H9 (cell line): ENCODE measurements at regions not wholly inside any gene's neighbourhood (a gene's known extent, or its start where the extent isn't known, plus 50 kb on each side); places are given as distances from the start of the nearest gene placed in this dataset.

Experiments
- DNase-seq: peaks from one replicate; pipeline ENCODE4 v3.0.0-alpha.2; 2017
- H2AFZ ChIP-seq: one replicate; pipeline ENCODE4 v1.6.1; 2013; ENCODE audit warnings: mild to moderate bottlenecking, low read length, control low read depth, moderate library complexity
- H2AK5ac ChIP-seq: 2 replicates; pipeline ENCODE4 v1.6.1; 2013; ENCODE audit warnings: low read length, control low read depth, mixed read lengths; ENCODE audit not compliant: insufficient read length
- H2BK120ac ChIP-seq: one replicate; pipeline ENCODE4 v1.6.1; 2013; ENCODE audit warnings: low read depth, mild to moderate bottlenecking, low read length, control low read depth, inconsistent platforms; ENCODE audit not compliant: poor library complexity, severe bottlenecking
- H2BK12ac ChIP-seq: 2 replicates; pipeline ENCODE4 v1.6.1; 2013; ENCODE audit warnings: low read length, control low read depth, mixed read lengths, low read depth; ENCODE audit not compliant: insufficient read length
- H2BK15ac ChIP-seq: 2 replicates; pipeline ENCODE4 v1.6.1; 2013; ENCODE audit warnings: low read depth, low read length, control low read depth
- H2BK20ac ChIP-seq: one replicate; pipeline ENCODE4 v1.6.1; 2013; ENCODE audit warnings: low read depth, mild to moderate bottlenecking, low read length, control low read depth, inconsistent platforms; ENCODE audit not compliant: poor library complexity, severe bottlenecking
- H2BK5ac ChIP-seq: 2 replicates; pipeline ENCODE4 v1.6.1; 2013; ENCODE audit warnings: low read length, control low read depth, mixed read lengths; ENCODE audit not compliant: insufficient read length
- H3K14ac ChIP-seq: 2 replicates; pipeline ENCODE4 v1.6.1; 2013; ENCODE audit warnings: low read length, control low read depth; ENCODE audit not compliant: insufficient read depth
- H3K18ac ChIP-seq: 2 replicates; pipeline ENCODE4 v1.6.1; 2013; ENCODE audit warnings: low read depth, mild to moderate bottlenecking, mixed read lengths, low read length, control low read depth; ENCODE audit not compliant: insufficient read length
- H3K23ac ChIP-seq: 2 replicates; pipeline ENCODE4 v1.6.1; 2013; ENCODE audit warnings: low read length, control low read depth, mixed read lengths, low read depth; ENCODE audit not compliant: insufficient read length
- H3K23me2 ChIP-seq: 2 replicates; pipeline ENCODE4 v1.6.1; 2013; ENCODE audit warnings: low read depth, mild to moderate bottlenecking, mixed read lengths, low read length, control low read depth; ENCODE audit not compliant: insufficient read length, poor library complexity, severe bottlenecking
- H3K27ac ChIP-seq: 2 replicates; pipeline ENCODE4 v1.5.1; 2013; ENCODE audit warnings: low read length, control low read depth, mixed read lengths, low read depth; ENCODE audit not compliant: insufficient read length
- H3K27me3 ChIP-seq: 2 replicates; pipeline ENCODE4 v1.6.1; 2013; ENCODE audit warnings: low read length, control low read depth, inconsistent platforms; ENCODE audit not compliant: insufficient read depth
- H3K4ac ChIP-seq: 2 replicates; pipeline ENCODE4 v1.6.1; 2013; ENCODE audit warnings: low read depth, mild to moderate bottlenecking, control low read depth, inconsistent platforms, low read length, moderate library complexity
- H3K4me1 ChIP-seq: 2 replicates; pipeline ENCODE4 v1.6.1; 2013; ENCODE audit warnings: low read length, control low read depth, inconsistent platforms; ENCODE audit not compliant: insufficient read depth
- H3K4me2 ChIP-seq: 2 replicates; pipeline ENCODE4 v1.6.1; 2013; ENCODE audit warnings: low read length, control low read depth, mixed read lengths; ENCODE audit not compliant: insufficient read length, insufficient read depth
- H3K56ac ChIP-seq: 2 replicates; pipeline ENCODE4 v1.6.1; 2013; ENCODE audit warnings: low read depth, mild to moderate bottlenecking, mixed read lengths, low read length, control low read depth; ENCODE audit not compliant: insufficient read length
- H3K79me1 ChIP-seq: 2 replicates; pipeline ENCODE4 v1.6.1; 2013; ENCODE audit warnings: low read depth, mild to moderate bottlenecking, moderate library complexity, low read length, control low read depth, inconsistent platforms; ENCODE audit not compliant: insufficient read depth, poor library complexity, severe bottlenecking
- H3K79me2 ChIP-seq: 2 replicates; pipeline ENCODE4 v1.6.1; 2013; ENCODE audit warnings: low read length, control low read depth, inconsistent platforms; ENCODE audit not compliant: insufficient read depth
- H3K9ac ChIP-seq: 2 replicates; pipeline ENCODE4 v1.6.1; 2013; ENCODE audit warnings: low read length, control low read depth, mixed read lengths; ENCODE audit not compliant: insufficient read length; ENCODE audit errors: extremely low read depth
- H3K9me3 ChIP-seq: one replicate; pipeline ENCODE4 v1.6.1; 2013; ENCODE audit warnings: low read depth, low read length, inconsistent platforms; ENCODE audit not compliant: control insufficient read depth
- H3T11ph ChIP-seq: one replicate; pipeline ENCODE4 v1.6.1; 2013; ENCODE audit warnings: mild to moderate bottlenecking, low read length, control low read depth, inconsistent platforms
- H4K20me1 ChIP-seq: one replicate; pipeline ENCODE4 v1.6.1; 2013; ENCODE audit not compliant: control insufficient read depth, insufficient read length, insufficient read depth
- H4K5ac ChIP-seq: 2 replicates; pipeline ENCODE4 v1.6.1; 2013; ENCODE audit warnings: low read depth, mild to moderate bottlenecking, mixed read lengths, low read length, control low read depth; ENCODE audit not compliant: insufficient read length
- H4K8ac ChIP-seq: replicated peaks from 2 replicates; pipeline ENCODE4 v1.6.1; 2013; ENCODE audit warnings: low read length, control low read depth, mixed read lengths, low read depth; ENCODE audit not compliant: insufficient read length
- H4K91ac ChIP-seq: 2 replicates; pipeline ENCODE4 v1.6.1; 2013; ENCODE audit warnings: low read depth, mild to moderate bottlenecking, moderate library complexity, mixed read lengths, low read length, control low read depth; ENCODE audit not compliant: insufficient read length
- H3K27ac Mint-ChIP-seq, 3 experiments: 2 replicates in 2 of 3; 3 replicates in 1 of 3; pipeline ENCODE4 v1.8.0; 2020 to 2021; ENCODE audit warnings: mixed read lengths in 3 of 3, mild to moderate bottlenecking in 1 of 3, moderate library complexity in 1 of 3
- H3K27me3 Mint-ChIP-seq: 2 replicates; pipeline ENCODE4 v1.8.0; 2021; ENCODE audit warnings: low read depth, mild to moderate bottlenecking, moderate library complexity, mixed read lengths
- H3K36me3 Mint-ChIP-seq, 3 experiments: 2 replicates in 2 of 3; 3 replicates in 1 of 3; pipeline ENCODE4 v1.8.0; 2020 to 2021; ENCODE audit warnings: low read depth in 3 of 3, mixed read lengths in 3 of 3; ENCODE audit not compliant: insufficient read depth in 1 of 3
- H3K4me1 Mint-ChIP-seq, 2 experiments: 2 replicates each; pipeline ENCODE4 v1.8.0; 2020; ENCODE audit warnings: mixed read lengths in 2 of 2
- H3K4me3 Mint-ChIP-seq, 2 experiments: 2 replicates in 1 of 2; 3 replicates in 1 of 2; pipeline ENCODE4 v1.8.0; 2020 to 2021; ENCODE audit warnings: mild to moderate bottlenecking in 2 of 2, mixed read lengths in 2 of 2, moderate library complexity in 1 of 2
- H3K9me3 Mint-ChIP-seq, 2 experiments: 2 replicates in 1 of 2; 3 replicates in 1 of 2; pipeline ENCODE4 v1.8.0; 2020; ENCODE audit warnings: mild to moderate bottlenecking in 2 of 2, mixed read lengths in 2 of 2, moderate library complexity in 1 of 2
- CTCF ChIP-seq: fragments of 200-600 bp; sonication (generic); conservative IDR thresholded peaks from 3 replicates; pipeline ENCODE4 v1.8.0; 2021; ENCODE audit warnings: antibody characterized with exemption, mild to moderate bottlenecking
- WGBS: extraction: QIAGEN DNeasy Blood & Tissue Kit; methylation state at CpG from one replicate; pipeline ENCODE4 v1.1.7; 2013; ENCODE audit warnings: missing lambda C conversion rate, low lambda C conversion rate, mixed read lengths; ENCODE audit not compliant: insufficient read length; ENCODE audit errors: extremely low coverage; 5-methylcytosine and 5-hydroxymethylcytosine counted together

- WGBS: no CpG with 5 or more reads among the region's 2 CpGs
- H3K27me3 Mint-ChIP-seq: no peaks in the 10 kb centered on the region
- no peak overlapping the region for H3K14ac ChIP-seq
Observed at GRCh38 chr12:81953541-81953940, 194.4 kb upstream of the PPFIA2 start.

More at GRCh38 chr12:81953541-81953940, 194.4 kb upstream of the PPFIA2 start:
- DNase-seq: no peak
- no peak overlapping the region for H4K91ac ChIP-seq
- Mint-ChIP-seq H3K27ac (no peak overlapping the region), H3K36me3 (no peaks in the 10 kb centered on the region), H3K9me3 (no peaks in the 10 kb centered on the region), H3K4me3 (no peak overlapping the region), H3K4me1 (no peaks in the 10 kb centered on the region)
- H2AK5ac ChIP-seq: no peak overlapping the region
- H3K4me1 ChIP-seq: no peaks in the 10 kb centered on the region
- H2BK120ac ChIP-seq: no peak overlapping the region
- no peak for TF ChIP-seq CTCF
- no peak overlapping the region for H3T11ph ChIP-seq
- no peaks in the 10 kb centered on the region for H3K23me2 ChIP-seq
- H3K4ac ChIP-seq: no peak overlapping the region
- H4K5ac ChIP-seq: no peak overlapping the region
- H2AFZ ChIP-seq: no peak overlapping the region
- H2BK5ac ChIP-seq: no peak overlapping the region
- no peak overlapping the region for H3K18ac ChIP-seq
- no peaks in the 10 kb centered on the region for H3K9me3 ChIP-seq
- no peak overlapping the region for H3K56ac ChIP-seq
- no peaks in the 10 kb centered on the region for H3K79me2 ChIP-seq
- no peak overlapping the region for H3K9ac ChIP-seq
- H3K79me1 ChIP-seq: no peaks in the 10 kb centered on the region
- no peak overlapping the region for H3K27ac ChIP-seq
- H2BK12ac ChIP-seq: no peak overlapping the region
- H3K27me3 ChIP-seq: no peaks in the 10 kb centered on the region
- H3K23ac ChIP-seq: no peak overlapping the region
- no peak overlapping the region for H2BK15ac ChIP-seq
- H4K8ac ChIP-seq: no peak overlapping the region
- H4K20me1 ChIP-seq: no peaks in the 10 kb centered on the region
- no peak overlapping the region for H2BK20ac ChIP-seq
- no peak overlapping the region for H3K4me2 ChIP-seq
